Hippocampal formation (tissue), 2 donors: ENCODE measurements at regions not wholly inside any gene's neighbourhood (a gene's known extent, or its start where the extent isn't known, plus 50 kb on each side); places are given as distances from the start of the nearest gene placed in this dataset.

ENCODE experiments used
- DNase-seq, 2 donors: peaks; one replicate each; lab custom pipeline; 2025; lab: John Stamatoyannopoulos, UW

DNA sequence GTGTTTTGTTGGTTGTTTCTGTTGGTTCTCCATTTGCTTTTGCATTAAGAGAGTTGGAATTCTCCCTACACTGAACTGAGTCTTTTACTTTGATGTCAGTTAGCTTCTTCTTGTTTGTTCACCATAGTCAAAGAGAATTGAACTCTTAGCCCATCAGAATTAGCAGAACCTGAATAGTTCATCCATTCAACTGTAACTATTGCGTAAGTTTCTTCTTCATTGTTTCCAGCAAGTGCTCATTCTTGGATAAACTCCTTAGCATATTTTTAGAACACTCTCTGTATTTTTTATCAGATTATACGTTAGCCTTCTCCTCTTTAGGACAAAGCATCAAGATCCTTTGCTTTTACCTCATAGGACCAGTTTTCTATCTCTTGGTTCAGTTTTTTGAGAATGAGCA lies 128.4 kb upstream of the RAB11FIP2 start:
- DNase-seq = no peak

DNA sequence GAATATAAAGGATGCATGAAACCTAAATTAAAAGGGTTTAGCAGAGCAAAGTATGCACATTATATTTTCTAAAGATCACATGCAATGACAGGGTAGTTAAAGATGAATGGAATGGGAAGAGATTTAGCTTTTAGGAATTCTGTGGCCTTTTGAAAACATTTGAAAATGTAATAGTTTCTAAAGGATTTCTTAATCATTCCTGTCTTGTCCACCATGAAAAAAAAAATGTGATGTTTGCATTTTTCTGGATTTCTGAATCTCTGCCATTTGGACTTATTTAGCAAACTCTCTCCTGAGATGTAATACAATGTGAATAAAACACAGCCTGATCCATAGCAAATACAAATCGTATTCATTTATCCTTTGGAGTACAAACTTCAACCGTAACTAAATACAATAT lies 126.6 kb upstream of the RAB11FIP2 start:
- no peak for DNase-seq

DNA sequence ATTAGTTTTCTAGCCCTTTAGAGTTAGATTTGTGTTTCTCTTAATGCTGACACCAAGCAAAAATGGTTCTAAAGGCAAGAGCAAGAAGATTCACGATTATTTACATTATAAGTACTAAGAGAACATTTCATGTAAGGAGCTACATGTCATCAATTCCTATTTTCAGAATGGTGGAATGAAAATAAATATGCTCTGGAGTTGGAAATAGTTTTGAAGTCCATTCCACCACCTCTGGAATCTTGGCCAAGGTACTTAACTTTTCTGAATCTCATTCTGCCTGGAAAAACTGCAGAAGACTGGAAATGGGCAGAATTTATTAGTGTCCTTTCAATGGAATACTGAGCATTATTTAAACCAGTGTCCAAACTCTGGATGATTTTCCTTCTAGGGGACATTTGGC lies 125.1 kb upstream of the RAB11FIP2 start:
- DNase-seq = no peak

DNA sequence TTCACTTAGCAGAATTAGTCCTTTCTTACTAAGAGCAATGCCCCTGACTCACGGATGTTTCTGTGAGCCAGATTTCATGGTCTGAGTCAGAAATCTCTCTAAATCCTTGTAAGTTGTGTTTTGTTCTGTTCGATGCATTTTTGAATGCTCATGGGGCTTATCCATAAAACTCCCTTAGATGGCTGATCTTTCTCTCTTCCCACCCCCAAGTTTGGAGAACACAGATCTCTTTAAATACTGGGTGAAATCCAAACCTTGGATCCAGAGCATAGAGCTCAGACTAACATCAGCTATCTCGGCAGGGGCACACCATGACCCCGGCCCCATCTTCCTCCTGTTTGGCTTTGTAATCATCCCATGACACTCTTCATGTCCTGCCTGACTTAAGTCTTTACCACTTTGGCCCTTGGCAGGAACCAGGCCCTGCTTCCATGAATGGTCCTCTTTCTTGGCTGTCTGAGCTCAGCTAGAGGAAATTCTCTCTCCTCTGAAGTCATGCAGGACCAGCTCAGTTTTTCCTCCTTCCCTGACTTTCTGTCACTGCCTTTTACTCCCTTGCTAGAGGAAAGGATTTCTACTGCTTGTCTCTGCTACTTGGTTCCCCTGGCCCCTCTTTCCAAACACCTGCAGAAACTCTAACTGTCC lies 120.4 kb upstream of the RAB11FIP2 start:
- no peak for DNase-seq

DNA sequence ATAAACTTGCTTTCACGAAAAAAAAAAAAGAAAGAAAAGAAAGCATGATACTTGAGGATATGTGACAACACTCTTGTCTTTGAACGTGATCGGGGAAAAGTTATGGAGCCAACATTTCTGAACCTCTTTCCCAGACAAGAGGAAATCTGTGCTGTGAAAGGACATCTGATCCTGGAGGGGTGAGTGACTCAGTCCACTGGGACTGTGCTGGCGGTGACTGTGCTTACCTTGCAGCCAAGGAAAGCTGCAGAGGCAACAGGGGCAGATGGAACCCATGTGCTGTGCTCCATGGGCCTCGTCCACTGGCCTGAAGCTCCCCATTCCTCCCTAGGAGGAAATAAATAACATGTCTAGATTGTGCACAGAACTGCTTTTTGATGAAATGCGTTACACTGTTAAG lies 116.5 kb upstream of the RAB11FIP2 start:
- no peak for DNase-seq

DNA sequence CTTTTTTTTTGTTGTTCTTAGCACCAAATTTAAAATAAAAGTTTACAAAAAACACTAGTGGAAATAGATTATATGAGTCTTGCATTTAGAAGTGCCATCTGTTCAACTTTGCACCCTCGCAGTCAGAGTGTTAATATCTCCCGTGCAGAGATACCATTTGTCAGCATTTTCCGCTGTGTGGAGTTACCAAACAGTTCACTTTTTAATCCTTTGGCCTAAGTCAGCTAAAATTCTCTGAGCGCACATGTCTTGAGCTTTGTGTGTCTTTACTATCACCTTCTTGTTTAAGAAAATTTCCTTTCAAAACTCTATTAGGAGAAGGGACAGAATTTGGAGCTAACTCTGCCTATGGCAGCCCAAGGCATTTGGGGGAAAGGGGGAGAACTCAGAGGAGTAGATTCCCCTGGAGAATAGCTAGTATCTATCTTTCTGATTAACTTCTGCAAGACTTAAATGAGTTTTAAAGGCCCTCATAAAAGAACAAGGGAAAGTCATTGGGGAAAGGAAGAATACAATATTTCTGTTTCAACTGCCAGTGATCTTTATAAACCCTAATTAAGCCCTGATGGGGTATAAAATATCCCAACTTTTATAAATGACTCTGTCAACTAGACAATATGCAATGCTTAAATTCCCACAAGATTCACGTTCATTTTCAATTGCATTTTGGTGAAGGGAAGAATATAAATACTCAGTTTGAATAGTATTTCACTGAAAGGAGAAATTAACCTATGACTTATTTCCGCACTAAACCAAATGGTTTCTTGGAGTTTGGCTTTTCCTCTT lies 114.9 kb upstream of the RAB11FIP2 start:
- DNase-seq = no peak

DNA sequence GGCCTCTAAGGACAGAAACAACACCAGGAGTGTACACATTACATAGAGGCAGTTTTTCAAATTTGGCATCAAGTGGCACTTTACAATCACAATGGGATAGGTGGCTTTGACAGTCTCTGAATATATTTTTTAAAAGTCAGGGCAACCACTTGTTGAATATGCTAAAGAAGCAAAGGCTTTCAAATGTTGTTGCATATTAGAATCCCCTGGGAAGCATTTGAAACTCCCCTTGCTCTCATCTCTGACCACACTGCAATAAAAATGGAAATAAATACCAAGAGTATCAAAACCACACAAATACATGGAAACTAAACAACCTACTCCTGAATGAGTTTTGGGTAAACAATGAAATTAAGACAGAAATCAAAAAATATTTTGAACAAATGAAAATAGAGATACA lies 106.5 kb upstream of the RAB11FIP2 start:
- no peak for DNase-seq

DNA sequence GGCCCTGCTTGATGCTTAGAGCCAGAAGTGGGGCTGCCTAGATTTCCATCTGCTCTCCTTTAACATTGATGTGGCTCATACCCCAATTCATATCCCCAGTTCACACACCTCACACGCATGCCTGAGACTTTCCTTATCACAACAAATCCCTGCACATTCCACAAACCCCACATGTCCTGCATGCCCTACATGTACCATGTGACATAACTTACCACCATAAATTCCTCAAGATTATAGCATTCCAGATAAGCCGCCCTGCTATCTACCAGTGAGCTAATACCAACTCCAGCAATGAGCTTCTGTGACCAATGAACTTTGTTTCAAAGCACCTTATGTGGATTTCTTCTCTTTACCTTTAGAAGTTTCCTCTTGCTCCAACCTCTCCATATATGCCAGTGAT lies 104.7 kb upstream of the RAB11FIP2 start:
- no peak for DNase-seq

DNA sequence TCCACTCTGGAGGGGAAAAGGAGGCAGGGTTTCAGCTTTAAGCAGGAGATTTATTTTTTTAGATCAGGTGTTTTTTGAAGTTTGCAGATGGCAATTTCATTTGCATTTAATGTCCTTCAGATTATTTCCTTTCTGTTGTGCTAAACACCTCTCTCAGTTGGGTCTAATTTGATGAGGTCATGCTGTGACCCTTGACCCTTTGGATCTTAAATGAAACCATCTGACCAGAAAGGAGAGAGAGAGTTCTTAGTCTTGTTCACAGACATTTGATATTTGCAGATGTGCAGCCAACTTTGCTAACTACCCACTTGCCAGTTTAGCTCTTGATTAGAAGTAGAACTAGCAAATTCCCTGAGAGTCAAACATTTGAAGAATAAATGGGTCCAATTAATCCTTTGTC lies 101.5 kb upstream of the RAB11FIP2 start:
- DNase-seq = no peak

DNA sequence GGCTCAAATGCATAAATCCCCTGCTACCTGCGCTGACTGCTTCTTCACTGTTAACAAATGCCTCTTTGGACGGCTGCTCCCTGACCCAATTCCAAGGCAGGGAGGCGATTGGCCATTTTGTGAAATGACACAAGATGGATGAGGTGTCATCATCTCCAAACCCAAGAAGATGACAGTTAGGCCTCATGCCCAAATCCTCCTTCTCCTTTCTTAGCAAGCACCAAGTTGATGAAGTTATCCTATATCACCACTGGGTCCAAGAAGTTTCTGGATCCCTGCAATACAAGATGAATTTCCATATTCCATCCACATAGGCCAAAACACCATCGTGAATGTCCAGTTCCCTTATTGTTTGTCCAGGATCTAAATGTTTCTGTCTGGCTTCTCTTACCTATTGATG lies 98.5 kb upstream of the RAB11FIP2 start:
- DNase-seq = no peak

DNA sequence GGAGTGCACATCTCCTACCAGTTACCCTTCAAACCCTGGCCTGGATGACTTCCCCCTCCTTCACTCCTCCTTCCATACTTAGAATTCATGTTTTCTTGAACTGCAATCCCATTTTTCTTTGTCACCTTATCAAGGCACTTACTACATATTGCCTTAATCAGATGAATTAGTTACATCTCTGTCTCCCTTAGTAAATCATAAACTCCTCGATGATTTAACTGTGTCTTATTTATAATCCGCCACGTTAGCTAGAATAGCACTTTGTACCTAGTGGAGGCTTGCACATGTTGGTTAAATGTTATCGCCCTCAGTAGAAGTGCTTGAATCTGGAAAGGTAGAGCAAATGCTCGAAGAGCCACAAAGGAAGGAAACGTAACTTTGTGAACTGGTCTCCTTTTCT lies 94.7 kb upstream of the RAB11FIP2 start:
- DNase-seq = no peak

DNA sequence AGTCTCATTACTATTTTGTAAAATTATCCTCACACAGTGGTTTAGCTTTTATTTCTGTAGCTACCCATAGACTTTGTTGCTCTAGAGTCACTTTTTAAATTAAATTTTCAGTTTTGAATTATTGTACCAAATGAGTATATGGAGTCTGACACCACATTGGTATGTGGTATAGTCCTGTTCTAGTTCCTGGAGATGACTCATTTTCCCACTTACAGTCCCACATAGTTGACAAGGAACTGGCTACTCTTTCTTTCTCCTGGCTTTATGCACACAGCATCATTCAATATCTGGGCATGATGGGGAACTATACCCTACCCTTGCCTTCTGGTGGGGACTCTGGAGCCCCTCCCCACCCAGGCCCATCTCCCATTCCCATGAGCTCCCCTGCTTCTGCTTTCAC lies 92.6 kb upstream of the RAB11FIP2 start:
- DNase-seq = no peak

DNA sequence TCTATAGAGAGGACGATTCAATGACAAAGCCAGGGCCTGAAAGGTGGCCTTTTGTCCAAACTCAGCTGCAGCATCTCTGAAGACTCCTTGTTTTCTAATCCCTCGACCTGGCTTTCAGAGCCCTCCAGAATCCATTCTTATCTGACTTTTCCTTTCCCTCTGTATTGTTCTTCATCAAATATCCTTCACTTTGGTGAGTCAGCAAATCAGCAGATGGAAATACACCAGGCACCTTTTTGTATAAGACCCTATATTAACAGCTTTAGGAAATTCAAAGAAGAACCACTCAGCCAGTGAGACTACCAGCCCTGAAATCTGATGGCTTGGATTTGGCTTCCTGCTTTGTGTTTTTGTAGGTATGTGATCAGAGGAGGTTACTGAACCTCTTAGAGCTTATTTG lies 81.9 kb upstream of the RAB11FIP2 start:
- no peak for DNase-seq

DNA sequence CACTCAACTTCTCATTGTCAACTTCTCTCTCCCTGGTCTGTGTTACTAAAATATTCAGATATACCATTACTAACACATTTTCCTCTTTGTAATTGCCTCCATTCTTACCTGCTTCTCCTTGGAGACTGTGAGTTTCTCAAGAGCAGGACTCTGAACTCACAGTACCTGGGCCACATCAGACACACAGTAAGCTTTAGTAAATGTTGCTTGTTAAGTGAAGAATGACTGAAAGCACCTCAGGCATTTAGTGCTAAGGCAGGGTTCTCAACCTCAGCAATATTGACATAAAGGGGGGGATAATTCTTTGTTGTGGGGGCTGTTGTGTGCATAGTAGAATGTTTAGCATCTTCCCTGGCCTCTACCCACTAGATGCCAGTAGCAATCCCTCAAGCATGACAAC lies 72.0 kb upstream of the RAB11FIP2 start:
- no peak for DNase-seq

DNA sequence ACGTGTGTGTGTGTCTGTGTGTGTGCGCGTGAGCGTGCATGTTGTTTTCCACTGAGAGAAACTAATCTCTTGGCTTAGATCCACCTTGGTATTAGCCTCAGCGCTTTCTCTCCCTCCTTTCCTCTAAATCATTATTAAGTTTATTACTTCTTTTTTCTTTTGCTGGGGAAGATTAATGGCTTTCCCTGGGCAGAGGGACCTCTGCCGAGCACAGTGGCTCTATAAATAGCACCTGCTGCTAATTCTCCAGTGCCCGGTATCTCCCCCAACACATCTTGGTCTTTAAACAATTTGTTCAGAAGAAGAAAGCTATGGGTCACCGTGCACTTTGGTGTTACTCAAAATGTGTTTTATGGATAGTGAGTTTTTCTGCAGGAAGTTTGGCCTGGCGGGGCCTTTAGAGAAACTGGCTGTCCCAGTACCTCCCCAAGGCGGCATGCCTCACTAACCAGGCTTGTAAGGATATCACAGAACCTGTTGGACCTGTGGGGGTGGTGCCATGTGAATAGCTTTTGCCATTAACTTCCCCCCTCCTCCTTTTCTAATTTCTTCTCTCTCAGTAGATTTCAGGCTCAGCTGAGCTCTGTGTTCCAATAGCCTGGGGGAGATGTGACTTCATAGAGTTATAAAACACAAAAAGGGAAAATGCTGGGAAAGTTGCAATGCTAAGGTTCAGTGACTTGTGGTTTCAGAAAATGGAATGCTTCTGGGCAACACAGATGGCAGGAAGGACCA lies 70.1 kb upstream of the RAB11FIP2 start:
- DNase-seq = no peak

DNA sequence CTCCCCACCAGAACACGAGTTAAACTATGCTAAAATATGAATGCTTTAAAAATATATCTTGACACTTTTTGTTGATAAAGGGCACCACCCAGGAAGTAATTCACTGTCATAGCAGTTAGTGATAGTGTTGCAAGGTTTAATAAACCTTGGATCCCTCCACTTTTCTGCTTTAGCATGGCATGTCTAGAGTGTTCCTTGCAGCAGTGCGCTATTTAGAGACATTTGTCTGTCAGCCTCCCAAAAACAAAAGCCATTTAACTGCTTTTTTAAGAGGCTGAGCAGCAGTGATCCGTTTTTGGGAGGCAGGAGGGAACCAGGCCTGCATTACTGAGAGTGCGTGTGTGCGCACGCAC lies 69.6 kb upstream of the RAB11FIP2 start:
- no peak for DNase-seq

DNA sequence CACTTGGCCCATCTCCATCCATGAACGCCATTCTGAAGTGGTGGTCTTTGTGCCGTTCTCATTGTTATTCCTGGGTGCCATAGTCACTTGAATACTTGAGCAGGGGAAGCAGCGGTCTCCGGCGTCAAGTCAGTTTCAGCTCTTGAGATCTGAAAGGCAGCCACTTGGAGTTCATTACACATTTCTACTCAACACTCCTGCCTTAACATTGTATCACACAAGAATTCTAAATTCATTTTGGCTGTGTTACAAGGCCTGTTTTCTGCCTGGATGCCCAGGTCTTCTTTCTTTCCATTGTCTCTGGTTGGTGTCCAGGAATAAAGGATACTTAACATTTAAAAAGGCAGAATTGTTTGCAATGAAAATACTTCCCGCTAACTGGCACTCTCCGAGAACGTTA lies 69.0 kb upstream of the RAB11FIP2 start:
- DNase-seq = no peak

DNA sequence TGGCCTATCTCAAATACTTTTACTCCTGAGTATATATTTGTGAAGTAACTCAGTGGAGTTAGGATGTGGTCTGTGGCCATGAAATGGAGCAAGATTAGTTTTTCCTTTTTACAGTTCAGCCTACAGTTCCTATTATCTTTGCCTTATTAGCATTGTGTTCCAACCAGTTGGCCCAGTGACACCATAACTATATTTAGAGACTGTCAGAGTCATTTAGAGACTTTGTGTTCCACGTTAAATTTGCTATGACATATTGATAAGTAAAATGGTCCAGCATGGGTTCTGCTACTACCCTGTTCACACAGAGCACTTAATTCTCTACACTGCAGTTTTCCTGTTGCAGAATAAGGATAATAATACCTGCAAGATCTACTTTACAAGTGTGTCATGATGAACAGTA lies 68.3 kb upstream of the RAB11FIP2 start:
- DNase-seq = no peak

DNA sequence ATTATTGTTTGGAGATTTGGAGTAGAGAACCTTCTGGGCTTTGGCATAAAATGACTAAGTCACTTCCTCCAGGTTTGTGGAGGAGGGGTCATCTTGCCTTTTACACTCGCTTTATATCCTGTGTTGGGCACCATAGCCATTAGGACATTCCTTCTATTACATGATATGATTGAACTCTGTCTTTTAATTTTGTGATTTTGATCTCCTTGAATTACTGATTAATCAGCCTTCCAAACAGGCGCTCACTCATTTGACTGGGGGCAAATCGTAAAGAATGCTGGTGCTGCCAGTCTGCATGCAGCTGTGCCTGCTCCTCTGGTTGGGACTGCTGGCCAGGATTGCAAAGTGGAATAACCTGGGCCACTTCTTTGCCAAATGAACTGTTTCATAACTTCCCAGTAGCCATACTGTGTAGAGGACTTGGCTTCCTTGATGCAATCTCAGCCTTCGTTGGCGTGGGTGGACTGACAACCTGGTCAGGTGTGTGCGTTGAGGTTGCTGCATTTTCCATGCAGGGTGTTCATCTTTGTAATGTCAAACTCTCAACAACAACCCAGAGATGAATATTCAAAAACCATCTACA lies 65.9 kb upstream of the RAB11FIP2 start:
- DNase-seq = no peak

DNA sequence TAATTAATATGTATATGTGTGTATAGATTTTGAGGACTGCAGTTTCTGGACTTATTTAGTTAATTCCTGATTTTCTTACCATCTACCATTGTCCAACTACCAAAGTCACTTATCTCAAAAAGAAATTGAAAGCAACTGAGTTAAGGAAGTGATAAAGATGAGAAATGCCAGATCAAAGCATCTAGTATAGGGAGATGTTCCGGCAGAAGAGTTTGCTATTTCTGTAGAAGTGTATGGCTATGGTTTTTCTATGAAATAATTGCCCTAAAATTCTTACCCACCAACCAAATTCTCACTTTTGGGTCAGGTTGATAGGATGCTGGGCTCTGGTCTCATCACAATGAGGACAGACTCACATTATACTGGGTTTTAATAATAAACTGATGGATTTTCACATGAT lies 64.0 kb upstream of the RAB11FIP2 start:
- no peak for DNase-seq

DNA sequence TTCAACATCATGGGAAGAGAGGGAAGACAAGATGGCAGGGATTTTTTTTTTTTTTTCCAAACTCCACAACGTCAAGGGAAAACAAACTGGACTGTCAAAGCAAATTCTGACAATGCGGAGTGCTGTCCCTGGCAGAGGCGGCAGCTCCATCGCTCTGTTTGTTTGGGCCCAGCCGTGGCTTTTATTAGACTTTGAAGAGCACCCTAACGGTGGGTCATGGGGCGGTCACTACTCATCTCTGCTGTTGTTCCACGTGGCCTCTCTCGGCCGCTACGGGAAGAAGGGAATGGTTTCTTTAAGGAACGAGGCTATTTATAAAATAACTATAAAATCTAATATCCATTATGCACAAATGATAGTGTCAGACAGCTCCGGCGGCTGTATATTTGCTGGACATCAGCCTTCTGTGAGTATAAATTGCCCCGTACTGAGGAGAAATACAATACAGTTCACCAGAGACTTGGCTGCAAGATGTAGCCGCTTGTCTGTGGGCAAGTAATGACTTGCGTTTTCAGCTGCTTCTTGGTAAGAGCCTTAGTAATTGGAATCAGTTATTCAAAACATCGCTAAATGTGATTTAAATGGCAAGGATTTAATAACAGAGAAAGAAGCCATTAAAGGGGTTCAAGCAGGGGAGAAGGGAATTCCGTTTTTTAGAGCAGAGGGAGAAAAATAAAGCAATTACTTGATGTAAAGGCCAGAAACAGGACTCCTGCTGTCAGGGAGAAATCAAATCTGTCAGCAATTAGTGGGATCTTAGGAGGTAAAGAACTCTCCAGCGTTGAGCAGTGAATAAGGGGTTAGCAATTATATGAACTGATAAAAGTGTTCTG lies 61.7 kb upstream of the RAB11FIP2 start:
- no peak for DNase-seq

DNA sequence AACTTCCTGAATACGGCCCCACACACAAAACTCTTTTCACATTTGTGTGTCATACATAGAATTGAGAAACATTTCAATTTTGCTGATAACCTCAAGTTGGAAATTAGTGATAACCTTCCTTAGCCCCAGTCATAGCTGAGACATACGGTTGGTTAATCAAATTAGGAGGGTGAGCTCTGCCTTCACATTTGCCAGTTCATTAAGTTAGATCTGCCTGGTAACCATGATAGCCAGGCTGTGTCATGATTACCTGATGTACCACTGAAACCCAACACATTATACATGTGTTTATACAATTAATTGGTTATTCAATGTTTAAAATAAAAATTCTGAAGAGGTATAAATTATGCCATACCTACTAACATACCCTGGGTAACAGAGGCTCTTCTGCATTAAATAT lies 60.8 kb upstream of the RAB11FIP2 start:
- no peak for DNase-seq
